Head of caudate nucleus (tissue), 42 donors: ENCODE measurements at regions not wholly inside any gene's neighbourhood (a gene's known extent, or its start where the extent isn't known, plus 50 kb on each side); places are given as distances from the start of the nearest gene placed in this dataset.
"Not testable (repeated sequence)": the region's sequence is repeated elsewhere in the genome, so short reads cannot be mapped to it uniquely, and the experiment has no call there.

Source experiments
- DNase-seq, 42 donors: peaks; one replicate each; pipeline versions ENCODE4 v3.0.0 to v3.0.0-alpha.2; 2020 to 2021; ENCODE audit warnings: mixed read lengths in 7 of 42
- intact Hi-C: fragments of 100-400 bp; cut with DNase I; formaldehyde crosslinking; loops from one replicate; pipeline ENCODE4 v1.15.0; 2022

GRCh38 chr2:83221258-83221657, 1237.8 kb downstream of the SUCLG1 start:
- no peak for DNase-seq
- intact Hi-C loops, result no loop called here

GRCh38 chr2:83217854-83218253, 1241.2 kb downstream of the SUCLG1 start:
- intact Hi-C loops, result no loop called here
- no peak for DNase-seq

GRCh38 chr2:83196225-83196624, 1262.9 kb downstream of the SUCLG1 start:
- DNase-seq, result peak in 1 of 42 donors; percentile 13
- intact Hi-C loops, result no loop called here

DNA sequence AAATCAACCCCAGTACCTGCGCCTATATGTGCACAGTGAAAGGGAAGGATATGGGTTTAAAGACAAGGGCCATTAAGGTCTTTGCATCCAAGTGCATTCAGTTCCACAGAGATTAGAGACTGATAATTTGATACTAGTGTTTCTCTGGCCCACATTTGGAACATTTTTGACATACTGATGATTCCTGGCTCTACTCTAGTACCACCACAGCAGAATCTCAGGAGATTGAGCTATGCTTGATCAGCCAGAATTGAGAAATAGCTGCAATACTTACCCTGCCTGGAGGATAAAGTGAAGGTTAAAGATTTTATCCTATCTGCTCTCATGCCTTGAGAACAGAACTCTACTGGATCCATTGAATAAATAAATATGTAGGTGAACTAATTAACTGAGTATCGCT, 1267.8 kb downstream of the SUCLG1 start:
- intact Hi-C loops, result no loop called here
- DNase-seq, result no peak

DNA sequence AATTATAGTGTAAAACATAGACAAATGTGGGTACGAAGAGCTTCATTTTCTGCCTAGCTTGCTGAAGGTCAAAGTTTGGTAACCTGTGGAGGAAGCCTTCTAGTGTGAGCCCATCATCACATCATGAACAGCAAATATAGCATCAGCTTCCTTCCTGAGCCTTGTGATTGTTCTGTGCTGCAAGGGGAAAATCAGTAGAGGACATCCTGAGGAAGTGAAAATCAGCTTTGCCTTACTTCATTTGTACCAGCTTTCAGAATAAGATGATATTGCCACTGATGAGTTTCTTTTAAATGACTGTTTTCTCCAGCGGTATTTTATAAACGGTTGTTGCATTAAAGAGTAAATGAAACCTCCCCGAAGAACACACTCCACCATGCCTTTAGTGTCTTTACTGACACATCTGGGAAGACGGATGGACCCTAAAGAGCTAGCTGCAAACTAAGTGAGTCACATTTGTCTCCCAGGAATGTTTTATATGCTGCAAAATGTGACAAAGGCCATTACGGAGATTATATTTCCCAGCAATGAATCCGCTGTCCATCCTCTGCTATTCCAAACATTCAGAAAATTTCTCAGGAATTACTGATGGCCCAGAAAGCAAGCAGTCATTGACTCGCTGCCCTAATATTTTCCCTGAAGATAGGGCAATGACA, 1272.8 kb downstream of the SUCLG1 start:
- no peak for DNase-seq
- intact Hi-C loops, result no loop called here

GRCh38 chr2:83180862-83181530, 1278.1 kb downstream of the SUCLG1 start:
- intact Hi-C loops, DNase-seq: not testable (repeated sequence)

DNA sequence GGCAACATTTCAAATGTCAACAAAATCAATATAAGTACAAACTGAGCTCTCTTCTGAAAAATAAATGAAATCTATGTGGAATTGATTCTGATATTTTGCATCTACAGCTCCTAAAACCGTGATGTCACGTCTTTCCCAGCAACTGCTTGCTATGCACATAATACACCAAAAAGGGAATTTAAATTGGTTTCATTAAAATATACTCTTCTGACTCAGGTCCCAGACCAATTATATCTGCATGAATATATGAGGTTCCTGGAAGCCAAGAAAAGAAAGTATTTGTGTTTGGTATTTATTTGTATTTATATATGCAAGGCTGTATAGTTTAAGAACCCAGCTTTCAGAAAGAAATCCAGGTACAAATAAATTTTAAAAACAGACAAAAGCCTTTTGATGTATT, 1282.5 kb downstream of the SUCLG1 start:
- DNase-seq, result no peak
- intact Hi-C loops, result no loop called here

DNA sequence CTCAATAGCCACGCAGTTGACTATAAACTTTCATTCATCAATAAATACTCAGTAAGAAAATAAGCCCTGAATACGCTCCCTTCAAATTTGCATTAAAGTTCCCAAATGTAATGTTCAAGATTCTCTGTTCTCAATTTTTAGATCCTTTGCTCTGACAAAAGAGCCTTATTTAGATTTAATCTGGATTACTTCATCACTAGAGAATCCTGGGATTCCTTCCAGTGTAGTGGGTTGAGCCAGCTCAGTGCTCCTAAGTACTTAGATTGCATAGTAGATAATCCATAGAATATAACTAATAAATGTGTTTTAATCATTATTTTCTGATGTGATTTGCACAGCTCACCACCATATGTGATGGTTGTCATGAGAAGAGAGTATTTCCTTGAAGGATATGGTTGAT, 1286.2 kb downstream of the SUCLG1 start:
- intact Hi-C loops, result no loop called here
- no peak for DNase-seq

DNA sequence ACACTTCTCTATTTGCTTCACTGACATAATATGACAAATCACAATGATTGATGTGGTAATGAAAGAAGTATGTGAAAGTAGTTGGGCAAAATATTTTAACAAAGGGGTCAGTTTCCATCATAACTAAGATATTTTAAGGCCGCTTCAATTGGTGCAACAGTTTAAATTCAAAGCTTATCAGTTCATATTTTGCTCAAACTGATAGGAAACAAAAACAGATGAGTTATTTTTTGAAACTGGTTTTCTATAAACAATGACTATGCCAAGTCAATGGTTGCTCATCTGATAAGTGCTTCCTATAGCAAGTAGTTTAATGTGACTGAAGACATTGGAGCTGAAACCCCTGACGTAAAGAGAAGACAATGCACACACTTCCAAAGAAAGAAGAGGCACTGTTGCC, 1290.7 kb downstream of the SUCLG1 start:
- no peak for DNase-seq
- intact Hi-C loops, result no loop called here

GRCh38 chr2:83162421-83162820, 1296.7 kb downstream of the SUCLG1 start:
- no peak for DNase-seq
- intact Hi-C loops, result no loop called here

- intact Hi-C loops, result no loop called here
- DNase-seq, result no peak
Measured at GRCh38 chr2:83160571-83160970, 1298.5 kb downstream of the SUCLG1 start.

GRCh38 chr2:83155826-83156225, 1303.3 kb downstream of the SUCLG1 start:
- intact Hi-C loops, result no loop called here
- DNase-seq, result no peak

GRCh38 chr2:83143946-83144345, 1315.1 kb downstream of the SUCLG1 start:
- intact Hi-C loops, result no loop called here

DNA sequence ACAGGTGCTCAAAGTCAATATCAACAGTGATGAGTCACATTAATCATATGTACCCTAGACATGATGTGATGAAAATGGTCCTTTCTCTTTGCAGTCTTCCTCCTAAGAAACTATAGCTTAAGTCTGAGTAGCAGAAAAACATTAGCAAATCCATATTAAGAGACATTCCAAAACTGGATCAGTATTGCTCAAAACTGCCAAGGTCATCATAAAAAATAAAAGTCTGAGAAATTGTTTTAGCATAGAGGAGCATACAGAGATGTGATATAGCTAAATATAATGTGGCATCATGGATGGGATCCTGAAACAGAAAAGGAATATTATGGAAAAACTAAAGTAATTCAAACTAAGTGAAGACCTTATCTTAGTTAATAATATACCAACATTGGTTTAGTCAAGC, 1316.1 kb downstream of the SUCLG1 start:
- DNase-seq, result no peak
- intact Hi-C loops, result no loop called here

More at GRCh38 chr2:83143946-83144345, 1315.1 kb downstream of the SUCLG1 start:
- no peak for DNase-seq

DNA sequence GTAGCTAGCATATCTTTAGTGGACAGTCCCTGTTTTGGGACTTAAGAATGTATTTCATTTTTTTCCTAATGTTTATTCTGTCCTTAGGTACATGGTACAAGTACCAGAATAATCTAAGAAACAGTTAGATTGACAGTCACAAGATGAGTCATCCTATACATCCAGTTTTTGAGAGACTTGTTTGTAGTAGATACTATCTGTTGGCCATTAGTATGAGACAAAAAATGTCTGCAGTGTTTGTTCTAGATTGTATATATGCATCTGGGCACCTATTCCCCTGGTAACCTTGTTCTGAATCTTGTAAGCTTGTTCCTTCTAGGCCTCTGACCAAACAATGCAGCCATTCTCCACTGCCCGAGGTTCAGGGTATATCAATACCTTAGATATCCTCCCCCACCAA, 1343.5 kb downstream of the SUCLG1 start:
- intact Hi-C loops, result no loop called here
- DNase-seq, result no peak

DNA sequence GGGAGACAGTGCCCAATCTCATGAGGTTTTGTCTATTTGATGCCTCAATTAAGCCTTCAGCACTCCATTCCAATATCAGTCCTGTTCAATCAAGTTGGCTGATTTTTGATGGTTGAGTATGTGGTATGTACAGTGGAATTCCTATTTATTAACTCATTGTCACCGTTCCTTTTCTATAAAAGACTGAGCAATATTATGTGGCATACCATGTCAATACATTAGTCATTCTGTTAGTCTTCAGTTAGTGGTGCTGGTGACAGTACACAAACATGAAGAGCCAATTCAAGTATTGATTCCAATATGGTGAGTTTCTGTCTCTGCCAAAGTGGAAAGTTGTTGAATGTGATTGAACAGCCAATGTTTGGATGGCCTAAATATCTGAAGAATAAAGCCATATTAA, 1343.9 kb downstream of the SUCLG1 start:
- DNase-seq, result no peak
- intact Hi-C loops, result no loop called here

- intact Hi-C loops, result no loop called here
- DNase-seq, result no peak
Measured at GRCh38 chr2:83113953-83114352, 1345.1 kb downstream of the SUCLG1 start.

DNA sequence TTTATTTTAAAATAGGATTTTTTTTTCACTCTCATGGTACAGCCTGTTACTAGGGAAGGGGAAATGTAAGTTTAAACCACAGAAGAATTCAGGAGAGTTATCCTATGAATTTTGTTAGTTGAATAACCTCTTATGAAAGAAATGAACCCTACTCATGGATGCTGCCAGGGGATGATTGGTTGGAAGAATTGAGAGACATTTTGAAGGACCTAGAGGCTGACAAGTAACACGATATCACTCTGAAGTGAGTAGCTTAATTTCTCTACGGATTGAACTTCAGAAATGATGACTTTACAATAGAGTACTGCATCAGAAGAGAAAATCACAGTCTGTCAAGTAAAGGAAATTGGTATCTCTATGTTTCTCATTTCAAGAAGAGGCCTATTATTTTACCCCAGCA, 1346.2 kb downstream of the SUCLG1 start:
- no peak for DNase-seq
- intact Hi-C loops, result no loop called here

DNA sequence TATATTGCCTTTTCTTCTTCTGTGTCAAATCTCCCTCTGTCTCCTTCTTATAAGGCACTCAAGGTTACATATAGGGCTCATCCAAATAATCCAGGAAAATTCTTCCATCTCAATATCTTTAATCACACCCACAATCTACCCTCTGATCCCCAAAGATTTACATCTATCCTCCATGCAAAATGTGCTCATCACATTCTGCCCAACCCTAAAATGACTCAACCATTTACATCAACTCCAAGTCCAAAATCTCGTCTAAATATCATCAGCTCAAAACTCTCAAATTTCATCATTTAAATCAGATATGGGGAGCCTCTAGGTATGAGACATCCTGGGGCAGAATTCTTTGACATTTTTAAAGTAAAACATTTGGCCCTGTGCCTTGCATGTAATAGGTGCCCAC, 1349.8 kb downstream of the SUCLG1 start:
- intact Hi-C loops, result no loop called here
- DNase-seq, result no peak

DNA sequence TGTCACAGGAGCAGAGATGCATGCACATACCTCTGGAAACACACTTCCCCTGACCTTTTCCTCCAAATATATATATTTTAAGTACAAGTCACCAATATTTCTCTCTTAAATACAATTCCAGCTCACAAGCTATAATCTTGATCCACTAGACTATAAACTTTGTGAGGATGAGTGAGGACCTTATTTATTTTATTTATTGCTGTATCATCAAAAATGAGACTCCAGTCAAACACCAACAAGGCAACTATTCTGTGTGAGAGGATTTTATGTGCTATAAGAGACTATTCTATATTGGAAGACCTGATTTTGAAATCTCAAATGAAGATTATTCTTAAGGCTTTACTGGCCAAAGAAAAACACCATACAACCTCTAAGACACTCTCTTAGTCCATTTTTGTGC, 1352.2 kb downstream of the SUCLG1 start:
- intact Hi-C loops, result no loop called here

DNA sequence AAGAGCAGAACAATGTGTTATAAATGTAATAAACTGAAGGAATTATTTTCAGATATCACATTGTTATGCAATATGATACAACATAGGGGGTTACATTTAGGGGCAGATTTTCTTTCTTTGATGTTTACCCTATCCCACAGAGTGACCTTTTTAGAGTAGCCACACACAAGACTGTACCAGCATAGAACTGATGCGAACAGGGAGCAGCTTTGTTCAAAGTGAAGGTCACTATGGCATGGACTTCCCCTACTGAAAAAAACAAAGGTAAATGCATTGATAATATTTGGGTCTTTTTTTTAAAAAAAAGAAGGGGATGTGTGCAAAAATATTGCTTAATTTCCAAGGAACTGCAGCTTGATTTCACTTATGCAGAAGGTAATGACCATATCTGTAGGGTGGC, 1354.9 kb downstream of the SUCLG1 start:
- intact Hi-C loops, result no loop called here
- DNase-seq, result no peak

More for the DNA sequence above, 1352.2 kb downstream of the SUCLG1 start:
- DNase-seq, result no peak
